GM21390 (cell line): ENCODE measurements at regions not wholly inside any gene's neighbourhood (a gene's known extent, or its start where the extent isn't known, plus 50 kb on each side); places are given as distances from the start of the nearest gene placed in this dataset.

Source experiments
- ATAC-seq: cut with Tn5 transposase; IDR thresholded peaks from one replicate; pipeline ENCODE4 v1.9.1; 2021; ENCODE audit not compliant: unreplicated experiment

- no peak for ATAC-seq
These were observed 537.7 kb upstream of the MDFIC2 start for GRCh38 chr3:70849911-70850699.

GRCh38 chr3:70840106-70840870, 527.9 kb upstream of the MDFIC2 start:
- no peak for ATAC-seq

- no peak for ATAC-seq
These were observed 521.0 kb upstream of the MDFIC2 start for GRCh38 chr3:70833239-70833960.

DNA sequence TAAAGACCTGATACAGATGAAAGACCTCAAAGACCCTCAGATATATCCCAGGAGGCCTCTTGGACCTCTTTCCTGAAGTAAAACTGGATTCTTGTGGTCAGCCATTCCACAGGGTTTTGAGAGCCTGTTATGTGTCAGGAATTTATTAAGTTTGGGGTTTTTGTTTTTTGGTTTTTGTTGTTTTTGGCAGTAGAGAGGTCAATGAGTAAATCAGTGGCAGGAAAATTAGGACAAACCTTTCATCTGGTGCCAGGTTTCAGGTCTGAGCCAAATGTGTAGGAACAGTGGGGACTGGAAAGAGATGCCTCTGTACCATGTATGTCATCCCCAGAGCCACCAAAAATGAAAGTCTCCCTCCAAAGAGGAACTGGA, 520.4 kb upstream of the MDFIC2 start:
- no peak for ATAC-seq

- ATAC-seq, result no peak
These were observed 519.8 kb upstream of the MDFIC2 start for GRCh38 chr3:70832089-70832833.

DNA sequence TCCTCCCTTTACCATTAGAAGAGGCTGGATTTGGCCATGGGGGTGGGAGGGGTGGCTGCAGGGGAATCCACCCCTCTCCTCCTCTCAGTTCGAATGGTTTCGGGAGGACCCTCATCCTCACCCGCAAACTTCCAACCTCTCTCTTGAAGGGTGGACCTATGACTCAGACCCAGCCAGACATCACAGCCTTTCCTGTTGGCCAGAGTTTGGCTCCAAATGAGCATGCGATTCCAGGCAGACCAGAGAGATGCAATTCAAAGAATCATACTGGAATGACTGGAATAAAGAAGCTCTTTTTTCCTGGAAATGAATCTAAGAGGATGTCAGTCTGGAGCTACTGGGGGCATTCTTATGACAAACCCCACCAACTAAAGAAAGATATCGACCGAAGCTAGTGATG, 516.7 kb upstream of the MDFIC2 start:
- no peak for ATAC-seq

DNA sequence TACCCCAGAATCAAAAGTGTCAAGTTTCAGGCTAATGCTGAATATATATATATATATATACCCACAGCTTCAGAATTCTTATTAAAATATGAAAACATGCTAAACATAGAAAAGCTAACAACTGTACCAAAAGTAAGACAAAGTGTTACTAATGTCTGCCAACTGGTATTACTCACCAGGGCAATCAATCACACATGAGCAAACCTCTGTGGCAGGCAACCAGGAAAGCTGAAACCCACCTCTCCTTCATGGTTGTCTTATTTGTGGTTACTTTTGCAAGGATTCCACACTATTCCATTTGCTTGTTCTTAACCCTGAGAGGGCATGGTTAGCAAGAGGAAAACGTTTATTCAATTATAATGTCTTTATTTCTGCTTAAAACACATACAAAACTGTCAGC, 512.3 kb upstream of the MDFIC2 start:
- no peak for ATAC-seq

DNA sequence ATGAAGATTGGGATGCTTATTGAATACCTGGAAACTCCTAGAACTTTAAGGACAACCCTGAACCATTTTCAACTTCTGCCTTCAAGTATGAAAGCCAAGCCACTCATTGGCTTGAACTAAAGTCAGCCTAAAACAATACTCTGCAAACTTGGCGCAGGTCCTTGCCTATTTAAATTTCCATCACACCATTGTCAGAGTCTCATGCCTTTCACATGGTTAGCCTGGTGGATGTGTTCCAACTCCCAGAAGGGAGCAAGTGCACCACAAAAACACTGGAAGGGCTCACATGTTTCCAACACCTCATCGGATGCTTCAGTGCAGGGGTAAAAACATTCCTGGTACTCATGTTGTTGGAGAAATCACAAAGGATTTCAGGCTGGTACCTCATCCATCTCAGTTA, 511.6 kb upstream of the MDFIC2 start:
- no peak for ATAC-seq

- no peak for ATAC-seq
These were observed 511.2 kb upstream of the MDFIC2 start for GRCh38 chr3:70823622-70824021.

- no peak for ATAC-seq
These were observed 510.2 kb upstream of the MDFIC2 start for GRCh38 chr3:70822669-70823068.

GRCh38 chr3:70821602-70822001, 509.2 kb upstream of the MDFIC2 start:
- no peak for ATAC-seq

DNA sequence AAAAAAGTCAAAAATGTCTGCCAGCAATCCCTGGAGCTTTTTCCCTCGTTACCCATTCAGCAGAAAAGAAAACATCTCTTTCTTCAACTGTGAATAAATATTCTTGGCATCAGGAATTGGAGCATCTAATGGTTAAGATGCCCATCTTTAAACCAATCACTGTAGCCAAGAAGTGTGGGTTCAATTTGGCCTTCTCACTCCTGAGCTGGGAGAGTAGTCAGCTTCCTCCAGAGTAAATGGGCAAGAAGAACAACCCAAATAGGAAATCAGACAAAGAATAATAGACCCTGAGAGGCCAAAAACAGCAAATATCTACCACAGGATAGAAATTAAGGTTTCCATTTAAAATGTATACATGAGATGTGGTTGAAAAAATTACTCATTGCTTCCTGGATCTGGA, 508.0 kb upstream of the MDFIC2 start:
- ATAC-seq, result no peak

DNA sequence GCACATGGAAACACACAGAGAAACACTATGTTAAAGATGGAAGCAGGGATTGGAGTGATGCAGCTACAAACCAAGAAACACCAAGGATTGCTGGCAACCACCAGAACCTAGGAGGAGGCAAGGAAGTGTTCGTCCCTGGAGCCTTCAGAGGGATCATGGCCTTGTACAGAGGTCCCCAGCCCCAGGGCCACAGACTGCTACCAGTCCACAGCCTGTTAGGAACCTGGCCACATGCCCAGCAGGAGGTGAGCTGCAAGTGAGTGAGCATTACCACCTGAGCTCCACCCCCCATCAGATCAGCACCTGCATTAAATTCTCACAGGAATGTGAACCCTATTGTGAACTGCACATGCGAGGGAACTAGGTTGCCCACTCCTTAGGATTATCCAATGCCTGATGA, 505.7 kb upstream of the MDFIC2 start:
- ATAC-seq, result no peak

DNA sequence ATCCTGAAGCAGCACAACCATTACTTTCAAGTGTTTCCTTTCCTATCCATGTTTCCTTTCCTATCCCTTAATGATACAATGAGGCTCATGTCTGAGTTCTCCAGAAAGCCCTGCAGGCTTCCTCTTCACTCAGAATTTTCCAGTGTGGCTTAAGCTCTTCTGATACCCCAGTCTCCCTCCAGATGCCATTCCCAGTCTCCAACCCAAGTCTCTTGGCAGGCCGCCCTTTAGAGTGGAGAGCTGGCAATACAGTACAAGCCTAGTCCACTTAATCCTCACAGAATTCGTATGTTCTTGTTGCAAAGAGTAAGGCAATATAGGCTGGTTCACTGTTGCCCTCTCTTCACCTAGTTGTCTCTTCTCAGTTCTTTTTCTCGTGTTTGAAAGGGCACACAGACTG, 503.9 kb upstream of the MDFIC2 start:
- ATAC-seq, result no peak

DNA sequence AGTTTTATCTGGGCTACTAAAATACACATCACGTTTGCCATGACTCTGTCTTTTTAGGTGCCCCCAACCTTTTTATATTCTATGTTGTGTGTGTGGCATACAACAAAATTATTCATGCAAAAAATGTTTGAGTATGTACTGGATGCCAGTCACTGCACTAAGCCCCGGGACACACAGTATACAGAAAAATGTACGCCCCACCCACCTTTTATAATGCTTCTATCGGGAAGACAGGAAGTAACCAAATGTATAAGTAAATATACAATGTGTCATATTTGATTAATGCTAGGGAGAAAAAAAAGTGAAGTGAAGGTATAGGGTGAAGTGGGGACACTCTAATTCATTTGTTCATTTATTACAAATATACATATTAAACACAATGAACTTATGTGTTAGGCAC, 503.4 kb upstream of the MDFIC2 start:
- no peak for ATAC-seq

DNA sequence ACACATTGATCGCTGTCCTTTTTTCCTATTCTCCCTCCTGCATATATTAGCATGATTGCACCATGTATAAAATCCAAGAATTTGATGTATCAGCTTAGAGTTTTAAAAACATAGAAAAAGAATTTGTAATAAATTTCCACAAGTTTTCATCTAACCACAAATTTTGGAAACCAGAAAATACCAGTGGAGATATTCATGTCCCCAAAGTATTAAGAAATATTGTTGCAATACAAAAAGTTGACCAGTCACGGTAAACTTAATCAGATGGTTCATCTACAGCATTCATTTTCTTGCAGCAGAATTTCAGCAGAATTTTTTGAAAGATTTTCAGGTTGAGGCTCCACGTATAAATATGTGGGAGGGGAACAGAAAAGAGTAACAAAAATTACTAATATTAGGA, 500.9 kb upstream of the MDFIC2 start:
- no peak for ATAC-seq

- no peak for ATAC-seq
These were observed 499.4 kb upstream of the MDFIC2 start for GRCh38 chr3:70811880-70812279.

DNA sequence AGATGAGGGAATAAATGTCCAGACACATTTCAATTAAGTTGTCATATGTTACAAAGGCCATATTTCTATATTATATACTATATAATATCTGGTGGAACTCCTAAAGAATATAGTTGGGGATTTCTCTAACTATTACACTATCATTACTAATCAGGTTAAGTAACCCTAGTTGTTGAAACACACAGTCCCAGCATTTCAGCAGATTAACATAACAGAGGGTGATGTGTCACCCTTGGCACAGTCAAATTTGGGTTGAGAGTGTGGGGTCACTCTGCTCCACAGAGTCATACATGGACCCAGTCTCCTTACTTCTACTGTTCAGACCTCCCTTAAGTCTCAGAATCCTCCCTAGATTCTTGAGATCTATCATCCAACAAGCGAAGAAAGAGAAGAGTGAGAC, 496.4 kb upstream of the MDFIC2 start:
- no peak for ATAC-seq

- ATAC-seq, result no peak
These were observed 494.1 kb upstream of the MDFIC2 start for GRCh38 chr3:70806556-70806955.

- ATAC-seq, result no peak
These were observed 493.6 kb upstream of the MDFIC2 start for GRCh38 chr3:70806021-70806420.
